T follicular helper cell (primary cell): ENCODE measurements at regions not wholly inside any gene's neighbourhood (a gene's known extent, or its start where the extent isn't known, plus 50 kb on each side); places are given as distances from the start of the nearest gene placed in this dataset.
"Not testable (repeated sequence)": the region's sequence is repeated elsewhere in the genome, so short reads cannot be mapped to it uniquely, and the experiment has no call there.

Experiments used
- DNase-seq: peaks from one replicate; pipeline ENCODE4 v3.0.0-alpha.2; 2020; ENCODE audit warnings: low read depth

GRCh38 chr6:137623293-137623692, 129.1 kb upstream of the OLIG3 start:
- no peak for DNase-seq

- DNase-seq: no peak
Measured at GRCh38 chr6:137625100-137625661, 131.0 kb upstream of the OLIG3 start.

DNA sequence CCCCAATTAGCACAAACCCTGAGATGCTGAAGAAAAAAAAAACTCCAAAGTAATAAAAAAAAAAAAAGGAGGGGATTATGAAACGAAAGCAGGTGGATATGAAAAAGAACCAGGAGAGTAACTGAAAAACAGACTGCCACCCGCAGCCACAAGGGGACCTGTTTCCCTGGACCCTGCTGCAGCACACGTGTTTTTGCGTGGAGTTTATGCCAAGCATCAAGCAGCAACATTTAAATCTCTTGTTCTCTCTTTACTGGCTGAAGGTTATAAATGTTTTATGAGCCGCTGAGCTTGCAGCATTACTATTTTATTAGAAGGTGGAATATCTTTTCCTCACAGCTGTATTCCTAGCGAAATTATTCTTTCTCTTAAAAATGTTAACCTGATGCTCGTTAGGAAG, 131.6 kb upstream of the OLIG3 start:
- DNase-seq: no peak

DNA sequence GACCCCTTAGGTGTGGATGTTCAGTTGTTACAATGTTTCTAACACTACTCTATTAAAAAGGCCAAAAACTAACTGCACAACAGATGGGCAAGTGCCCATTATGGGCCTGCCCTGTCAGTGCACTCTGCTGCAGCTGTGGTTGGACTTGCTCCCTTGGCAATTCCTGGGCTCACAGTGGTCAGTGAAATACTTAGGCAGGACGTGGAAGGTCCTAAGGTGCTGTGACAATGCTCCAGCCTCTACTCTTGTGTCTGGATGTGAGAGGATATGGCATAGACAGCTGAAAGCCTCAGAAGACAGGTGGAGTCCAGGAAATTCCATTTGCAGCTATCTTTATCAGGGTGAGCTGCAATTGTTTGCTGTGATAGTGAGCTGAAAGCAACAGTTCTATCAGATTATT, 136.5 kb upstream of the OLIG3 start:
- no peak for DNase-seq

DNA sequence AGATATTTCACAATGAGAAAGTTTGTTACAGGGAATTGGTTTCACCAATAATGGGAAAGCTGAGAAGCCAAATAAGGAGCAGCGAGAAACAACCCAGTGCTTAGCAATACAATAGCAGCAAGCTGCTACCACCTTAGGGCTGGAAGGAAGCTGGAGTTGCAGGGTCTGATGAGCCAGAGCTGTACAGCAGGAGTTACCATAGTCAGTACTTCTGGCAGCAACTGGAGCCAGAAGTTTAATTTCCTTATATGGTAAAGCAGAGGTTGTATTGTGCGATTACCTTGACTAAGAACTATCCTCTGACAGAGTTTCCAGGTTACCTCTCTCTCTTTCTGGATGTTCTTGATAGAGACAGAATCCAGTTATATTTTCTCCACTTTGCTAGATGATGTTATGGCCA, 137.1 kb upstream of the OLIG3 start:
- no peak for DNase-seq

DNA sequence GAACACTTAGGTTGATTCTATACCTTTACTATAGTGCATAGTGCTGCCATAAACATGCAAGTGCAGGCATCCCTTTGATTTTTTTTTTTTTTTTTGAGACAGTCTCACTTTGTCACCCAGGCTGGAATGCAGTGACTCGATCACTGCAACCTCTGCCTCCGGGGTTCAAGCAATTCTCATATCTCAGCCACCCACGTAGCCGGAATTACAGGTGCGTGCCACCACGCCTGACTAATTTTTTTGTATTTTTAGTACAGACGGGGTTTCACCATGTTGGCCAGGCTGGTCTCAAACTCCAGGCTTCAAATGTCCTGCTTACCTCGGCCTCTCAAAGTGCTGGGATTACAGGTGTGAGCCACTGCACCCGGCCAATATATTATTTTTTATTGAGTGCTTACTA, 140.0 kb upstream of the OLIG3 start:
- not testable (repeated sequence) for DNase-seq

- DNase-seq: no peak
Measured at GRCh38 chr6:137637121-137637520, 142.9 kb upstream of the OLIG3 start.

DNA sequence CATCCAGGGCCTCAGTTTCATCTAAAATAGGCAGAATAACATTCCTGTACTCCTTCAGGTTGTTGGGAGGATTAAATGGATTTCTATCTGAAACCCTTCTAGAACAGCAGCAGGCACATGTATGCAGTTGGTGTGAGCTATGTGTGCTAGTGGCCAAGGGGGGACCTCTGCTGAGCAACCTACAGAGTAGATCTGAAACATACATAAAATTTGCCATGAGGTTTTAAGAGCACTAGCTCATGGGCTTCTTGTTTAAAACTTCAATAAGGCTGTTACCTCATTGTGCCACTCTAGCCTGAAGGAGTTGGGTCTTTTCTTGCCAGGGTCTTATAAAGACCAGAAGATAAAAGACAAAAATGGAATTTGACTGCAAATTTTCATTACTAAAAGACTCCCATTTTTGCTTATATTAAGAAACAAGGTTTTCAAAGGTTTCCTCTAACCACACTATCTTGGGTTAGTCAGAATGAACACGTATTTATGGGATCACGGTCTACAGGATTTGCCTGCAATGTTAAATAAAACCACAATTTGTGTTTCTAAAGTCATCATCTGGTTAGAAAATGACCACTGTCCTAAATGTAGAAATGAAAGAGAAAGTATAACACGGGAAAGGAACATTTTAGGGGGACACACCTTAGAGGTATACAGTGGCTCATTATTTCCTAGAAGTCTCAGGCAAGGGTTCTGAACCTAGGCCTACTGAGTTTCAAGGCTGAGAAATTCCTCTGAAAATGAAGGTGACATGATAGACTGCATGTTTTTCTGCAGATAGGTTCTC, 144.9 kb upstream of the OLIG3 start:
- DNase-seq: no peak

GRCh38 chr6:137640086-137640485, 145.9 kb upstream of the OLIG3 start:
- no peak for DNase-seq

- DNase-seq: peak; percentile 54
Measured at GRCh38 chr6:137641474-137642077, 147.4 kb upstream of the OLIG3 start.

- DNase-seq: not testable (repeated sequence)
Measured at GRCh38 chr6:137643210-137643609, 149.0 kb upstream of the OLIG3 start.

DNA sequence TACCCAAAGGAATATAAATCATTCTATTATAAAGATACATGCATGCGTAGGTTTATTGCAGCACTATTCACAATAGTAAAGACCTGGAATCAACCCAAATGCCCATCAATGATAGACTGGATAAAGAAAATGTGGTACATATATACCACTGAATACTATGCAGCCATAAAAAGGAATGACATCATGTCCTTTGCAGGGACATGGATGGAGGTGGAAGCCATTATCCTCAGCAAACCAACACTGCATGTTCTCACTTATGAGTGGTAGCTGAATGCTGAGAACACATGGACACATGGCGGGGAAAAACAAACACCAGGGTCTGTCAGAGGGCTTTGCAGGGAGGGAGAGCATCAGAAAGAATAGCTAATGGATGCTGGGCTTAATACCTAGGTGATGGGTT, 149.4 kb upstream of the OLIG3 start:
- DNase-seq: not testable (repeated sequence)

GRCh38 chr6:137645850-137646249, 151.7 kb upstream of the OLIG3 start:
- no peak for DNase-seq

- DNase-seq: no peak
Measured at GRCh38 chr6:137646484-137646883, 152.3 kb upstream of the OLIG3 start.

GRCh38 chr6:137647762-137648447, 153.7 kb upstream of the OLIG3 start:
- DNase-seq: no peak

GRCh38 chr6:137650720-137651119, 156.5 kb upstream of the OLIG3 start:
- no peak for DNase-seq

- DNase-seq: no peak
Measured at GRCh38 chr6:137651178-137651577, 157.0 kb upstream of the OLIG3 start.

- DNase-seq: no peak
Measured at GRCh38 chr6:137651591-137652335, 157.6 kb upstream of the OLIG3 start.

DNA sequence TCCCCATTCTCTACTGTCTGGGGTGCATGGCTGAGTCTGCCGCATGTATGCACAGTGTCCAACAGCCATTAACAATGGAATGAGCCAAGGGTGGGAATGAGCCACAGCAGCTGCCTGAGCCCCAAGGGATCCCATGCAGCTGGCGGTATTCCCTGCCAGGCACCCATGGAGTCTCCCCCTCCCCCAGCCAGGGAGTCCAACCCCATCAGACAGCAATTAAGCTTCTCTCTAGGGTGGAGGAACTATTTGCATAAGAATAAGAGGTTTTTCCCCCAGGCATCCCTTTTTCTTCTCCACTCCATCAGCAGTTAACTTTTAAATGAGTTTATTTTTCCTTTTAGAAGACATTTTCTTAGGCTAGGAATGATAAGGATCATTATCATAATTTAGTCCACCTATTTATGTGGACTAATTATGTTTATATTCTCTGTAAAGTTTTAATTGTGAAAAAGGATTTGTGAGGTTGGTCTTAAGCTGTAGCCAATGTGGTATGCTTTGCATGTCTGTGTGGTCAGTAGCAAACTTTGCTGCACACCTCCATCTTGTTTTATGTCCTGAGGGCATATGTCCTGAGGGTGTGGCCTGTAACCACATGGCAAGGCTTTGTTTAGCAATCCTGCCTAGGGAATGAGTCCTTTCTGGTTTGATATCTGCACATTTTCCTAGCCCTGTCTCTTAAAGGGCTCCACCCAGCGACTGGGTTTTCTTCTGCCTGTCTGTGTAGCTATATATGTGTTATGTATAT, 158.9 kb upstream of the OLIG3 start:
- DNase-seq: no peak

DNA sequence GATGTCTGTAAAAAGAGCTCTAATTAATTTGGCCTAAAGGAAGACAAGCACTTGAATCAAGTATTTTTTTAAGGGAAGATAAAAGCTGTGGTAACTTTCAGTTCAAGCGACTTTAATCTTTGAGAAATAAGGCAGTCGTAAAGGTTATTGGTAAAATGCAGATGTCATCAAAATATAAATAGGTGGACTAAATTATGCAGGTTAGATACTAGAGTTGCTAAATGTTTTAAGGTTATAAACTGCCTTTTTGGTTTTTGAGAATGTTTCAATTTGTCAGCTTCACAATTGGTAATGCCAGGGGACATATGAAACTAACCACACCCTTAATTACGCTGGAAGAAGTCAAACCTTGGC, 159.5 kb upstream of the OLIG3 start:
- no peak for DNase-seq

DNA sequence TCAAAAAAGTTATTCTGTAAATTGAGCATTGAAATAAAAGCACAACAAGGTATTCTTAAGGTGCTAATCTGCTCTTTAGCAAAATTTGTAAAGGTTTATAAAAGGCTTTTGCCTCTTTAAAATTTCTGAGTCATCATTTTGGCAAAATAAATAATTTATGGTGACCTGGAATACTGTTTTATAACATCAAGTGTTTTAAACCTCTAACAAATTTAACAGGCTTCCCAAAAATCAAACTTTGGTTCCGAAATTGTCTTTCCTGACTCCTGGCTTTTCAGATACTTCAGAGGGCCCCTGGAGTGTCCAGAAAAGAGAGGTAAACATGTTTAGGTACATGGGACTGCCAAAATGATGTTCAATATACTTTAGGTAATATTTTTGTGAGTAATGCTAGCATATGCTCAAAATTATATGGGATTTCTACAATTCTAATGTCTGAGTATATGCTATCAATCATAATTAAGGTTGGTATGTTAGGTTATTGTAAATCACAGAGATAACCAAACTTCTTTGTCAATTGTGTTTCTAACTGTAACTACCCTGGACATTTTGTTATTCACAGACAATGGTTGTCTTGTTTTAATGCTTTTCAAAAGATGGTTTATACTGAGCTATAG, 160.3 kb upstream of the OLIG3 start:
- DNase-seq: no peak
